ENCODE measurements at regions not wholly inside any gene's neighbourhood (a gene's known extent, or its start where the extent isn't known, plus 50 kb on each side); places are given as distances from the start of the nearest gene placed in this dataset.
"Not testable (repeated sequence)": the region's sequence is repeated elsewhere in the genome, so short reads cannot be mapped to it uniquely, and the experiment has no call there.

GRCh38 chrX:94686071-94686470 lies 1012.1 kb downstream of the FAM133A start:
- peaks cover 2% of the 10 kb centered on the region for H3K9me3 ChIP-seq (ENCODE audit: insufficient read depth, low read depth, low read length)
- DNase-seq, result no peak
- H3K14ac ChIP-seq (ENCODE audit: low read length), result no peak overlapping the region
- no peaks in the 10 kb centered on the region for H3K4me1 ChIP-seq (ENCODE audit: control insufficient read depth in 1 of 2, insufficient read depth in 2 of 2, low read length in 2 of 2)
- no peak overlapping the region for H3K4me2 ChIP-seq (ENCODE audit: low read length)
- peaks cover 0 to 3% of the 10 kb centered on the region in 2 experiments for H3K36me3 ChIP-seq (ENCODE audit: control insufficient read depth in 1 of 2, insufficient read depth in 2 of 2, low read length in 2 of 2)
- no peaks in the 10 kb centered on the region for H3K79me2 ChIP-seq (ENCODE audit: control insufficient read depth, insufficient read depth, low read length, poor library complexity)
- no peak overlapping the region for H2BK12ac ChIP-seq (ENCODE audit: low read length)
- H4K8ac ChIP-seq (ENCODE audit: low read depth, low read length), result no peak overlapping the region
- no peak overlapping the region for H2BK5ac ChIP-seq (ENCODE audit: low read depth, low read length, poor library complexity)
- H4K12ac ChIP-seq (ENCODE audit: low read depth, low read length), result no peak overlapping the region
- no peak overlapping the region for H2BK120ac ChIP-seq (ENCODE audit: insufficient read depth, low read length, poor library complexity)
- H3K9ac ChIP-seq (ENCODE audit: low read length), result no peak overlapping the region
- no peak overlapping the region for H4K91ac ChIP-seq (ENCODE audit: low read depth, low read length)
- no peak overlapping the region for H3K4me3 ChIP-seq (ENCODE audit: low read depth, low read length)
- no peak overlapping the region for H3K4ac ChIP-seq (ENCODE audit: low read depth, low read length)
- no peak overlapping the region for H3K18ac ChIP-seq (ENCODE audit: low read length)
- H2AFZ ChIP-seq (ENCODE audit: insufficient read depth, low read length, poor library complexity), result no peak overlapping the region
- WGBS (ENCODE audit: extremely low coverage, insufficient coverage, insufficient read length), result no CpG with 5 or more reads among the region's 2 CpGs
- no peak overlapping the region for H3K27ac ChIP-seq (ENCODE audit: low read depth, low read length)
- H3K79me1 ChIP-seq (ENCODE audit: low read length), result no peaks in the 10 kb centered on the region
- H3K23ac ChIP-seq (ENCODE audit: low read length), result no peak overlapping the region
- no peak overlapping the region for H2AK5ac ChIP-seq (ENCODE audit: low read length)
- H3K27me3 ChIP-seq (ENCODE audit: insufficient read depth, low read length), result no peaks in the 10 kb centered on the region

GRCh38 chrX:94695910-94696309 lies 1021.9 kb downstream of the FAM133A start:
- WGBS (ENCODE audit: extremely low coverage, insufficient coverage, insufficient read length), result no CpG with 5 or more reads among the region's 3 CpGs
- no peak overlapping the region for H3K14ac ChIP-seq (ENCODE audit: low read length)

GRCh38 chrX:94704348-94705256 lies 1030.6 kb downstream of the FAM133A start:
- H2BK120ac ChIP-seq (ENCODE audit: insufficient read depth, low read length, poor library complexity); H3K14ac ChIP-seq (ENCODE audit: low read length); H4K12ac ChIP-seq (ENCODE audit: low read depth, low read length); H2BK5ac ChIP-seq (ENCODE audit: low read depth, low read length, poor library complexity); H3K23ac ChIP-seq (ENCODE audit: low read length); H2BK12ac ChIP-seq (ENCODE audit: low read length); H3K4me3 ChIP-seq (ENCODE audit: low read depth, low read length); H4K91ac ChIP-seq (ENCODE audit: low read depth, low read length); H2AFZ ChIP-seq (ENCODE audit: insufficient read depth, low read length, poor library complexity); H3K79me1 ChIP-seq (ENCODE audit: low read length); H3K4ac ChIP-seq (ENCODE audit: low read depth, low read length); H3K18ac ChIP-seq (ENCODE audit: low read length); H3K4me1 ChIP-seq (ENCODE audit: control insufficient read depth in 1 of 2, insufficient read depth in 2 of 2, low read length in 2 of 2); H3K79me2 ChIP-seq (ENCODE audit: control insufficient read depth, insufficient read depth, low read length, poor library complexity); H3K9ac ChIP-seq (ENCODE audit: low read length); H4K8ac ChIP-seq (ENCODE audit: low read depth, low read length); DNase-seq; H3K9me3 ChIP-seq (ENCODE audit: insufficient read depth, low read depth, low read length); H3K27ac ChIP-seq (ENCODE audit: low read depth, low read length); H3K4me2 ChIP-seq (ENCODE audit: low read length); H3K36me3 ChIP-seq (ENCODE audit: control insufficient read depth in 1 of 2, insufficient read depth in 2 of 2, low read length in 2 of 2); H2AK5ac ChIP-seq (ENCODE audit: low read length); H3K27me3 ChIP-seq (ENCODE audit: insufficient read depth, low read length): not testable (repeated sequence)
- WGBS (ENCODE audit: extremely low coverage, insufficient coverage, insufficient read length), result no CpG with 5 or more reads among the region's 15 CpGs

More at GRCh38 chrX:94695910-94696309, 1021.9 kb downstream of the FAM133A start:
- Histone ChIP-seq H2AFZ (ENCODE audit: insufficient read depth, low read length, poor library complexity) (no peak overlapping the region), H3K79me2 (ENCODE audit: control insufficient read depth, insufficient read depth, low read length, poor library complexity) (no peaks in the 10 kb centered on the region), H3K4me2 (ENCODE audit: low read length) (no peak overlapping the region), H3K79me1 (ENCODE audit: low read length) (no peaks in the 10 kb centered on the region), H3K4ac (ENCODE audit: low read depth, low read length) (no peak overlapping the region), H2BK120ac (ENCODE audit: insufficient read depth, low read length, poor library complexity) (no peak overlapping the region), H3K27ac (ENCODE audit: low read depth, low read length) (no peak overlapping the region), H4K8ac (ENCODE audit: low read depth, low read length) (no peak overlapping the region), H3K9me3 (ENCODE audit: insufficient read depth, low read depth, low read length) (no peaks in the 10 kb centered on the region), H4K12ac (ENCODE audit: low read depth, low read length) (no peak overlapping the region), H2BK5ac (ENCODE audit: low read depth, low read length, poor library complexity) (no peak overlapping the region), H4K91ac (ENCODE audit: low read depth, low read length) (no peak overlapping the region), H2AK5ac (ENCODE audit: low read length) (no peak overlapping the region), H3K9ac (ENCODE audit: low read length) (no peak overlapping the region), H3K18ac (ENCODE audit: low read length) (no peak overlapping the region), H3K27me3 (ENCODE audit: insufficient read depth, low read length) (no peaks in the 10 kb centered on the region), H3K36me3 (ENCODE audit: control insufficient read depth in 1 of 2, insufficient read depth in 2 of 2, low read length in 2 of 2) (no peaks in the 10 kb centered on the region), H3K4me1 (ENCODE audit: control insufficient read depth in 1 of 2, insufficient read depth in 2 of 2, low read length in 2 of 2) (peaks cover 2 to 4% of the 10 kb centered on the region in 2 experiments), H3K4me3 (ENCODE audit: low read depth, low read length) (no peak overlapping the region), H2BK12ac (ENCODE audit: low read length) (no peak overlapping the region), H3K23ac (ENCODE audit: low read length) (no peak overlapping the region)
- no peak for DNase-seq

GRCh38 chrX:94721386-94721785 lies 1047.4 kb downstream of the FAM133A start:
- no peak overlapping the region for H3K4ac ChIP-seq (ENCODE audit: low read depth, low read length)
- no peak overlapping the region for H2AFZ ChIP-seq (ENCODE audit: insufficient read depth, low read length, poor library complexity)
- H3K79me2 ChIP-seq (ENCODE audit: control insufficient read depth, insufficient read depth, low read length, poor library complexity), result no peaks in the 10 kb centered on the region
- no peaks in the 10 kb centered on the region for H3K36me3 ChIP-seq (ENCODE audit: control insufficient read depth in 1 of 2, insufficient read depth in 2 of 2, low read length in 2 of 2)
- no peak for DNase-seq
- no peak overlapping the region for H4K12ac ChIP-seq (ENCODE audit: low read depth, low read length)
- H3K9ac ChIP-seq (ENCODE audit: low read length), result no peak overlapping the region
- no peak overlapping the region for H2BK5ac ChIP-seq (ENCODE audit: low read depth, low read length, poor library complexity)
- no peak overlapping the region for H3K18ac ChIP-seq (ENCODE audit: low read length)
- H3K79me1 ChIP-seq (ENCODE audit: low read length), result no peaks in the 10 kb centered on the region
- no peaks in the 10 kb centered on the region for H3K27me3 ChIP-seq (ENCODE audit: insufficient read depth, low read length)
- no peaks in the 10 kb centered on the region for H3K9me3 ChIP-seq (ENCODE audit: insufficient read depth, low read depth, low read length)
- no peak overlapping the region for H3K23ac ChIP-seq (ENCODE audit: low read length)
- no CpG with 5 or more reads among the region's 2 CpGs for WGBS (ENCODE audit: extremely low coverage, insufficient coverage, insufficient read length)
- H2BK120ac ChIP-seq (ENCODE audit: insufficient read depth, low read length, poor library complexity), result no peak overlapping the region
- H2AK5ac ChIP-seq (ENCODE audit: low read length), result no peak overlapping the region
- no peak overlapping the region for H2BK12ac ChIP-seq (ENCODE audit: low read length)
- no peak overlapping the region for H4K8ac ChIP-seq (ENCODE audit: low read depth, low read length)
- no peaks in the 10 kb centered on the region for H3K4me1 ChIP-seq (ENCODE audit: control insufficient read depth in 1 of 2, insufficient read depth in 2 of 2, low read length in 2 of 2)
- no peak overlapping the region for H3K4me3 ChIP-seq (ENCODE audit: low read depth, low read length)
- H3K27ac ChIP-seq (ENCODE audit: low read depth, low read length), result no peak overlapping the region
- no peak overlapping the region for H3K4me2 ChIP-seq (ENCODE audit: low read length)
- no peak overlapping the region for H4K91ac ChIP-seq (ENCODE audit: low read depth, low read length)
- no peak overlapping the region for H3K14ac ChIP-seq (ENCODE audit: low read length)

Data from trophoblast cell (in vitro differentiated cells and primary cell).